T-cell (primary cell): ENCODE measurements at regions not wholly inside any gene's neighbourhood (a gene's known extent, or its start where the extent isn't known, plus 50 kb on each side); places are given as distances from the start of the nearest gene placed in this dataset.

Experiments
- ATAC-seq, 4 experiments: fragments of 200-7000 bp in 3 of 4; fragments of 150-1000 bp in 1 of 4; cut with Tn5 transposase; replicated peaks in 1 of 4; 1 replicate in 3 of 4; 2 replicates in 1 of 4; pipeline ENCODE4 v1.10.0; 2021; ENCODE audit warnings: moderate library complexity in 3 of 4, mild to moderate bottlenecking in 2 of 4, moderate number of reproducible peaks in 1 of 4
- CTCF ChIA-PET, 2 donors: fragments of 300-600 bp; sonication (Branson Sonifier 250); formaldehyde crosslinking; loops; one replicate each; lab custom pipeline; 2022; ENCODE audit warnings: antibody characterized with exemption in 2 of 2; lab: Charles Lee
- POLR2A ChIA-PET, 2 donors: fragments of 300-600 bp; sonication (Branson Sonifier 250); formaldehyde crosslinking; loops; one replicate each; lab custom pipeline; 2022; ENCODE audit warnings: antibody characterized with exemption in 2 of 2; lab: Charles Lee
- DNase-seq, 35 experiments: peaks; one replicate each; pipeline versions ENCODE4 v3.0.0 to v3.0.0-alpha.2; 2013 to 2023
- H3K27ac ChIP-seq: one replicate; pipeline ENCODE4 v1.5.1; 2013; ENCODE audit warnings: low read length
- H3K27me3 ChIP-seq, 2 experiments: replicated peaks in 1 of 2; 1 replicate in 1 of 2; 2 replicates in 1 of 2; pipeline versions ENCODE4 v1.6.1 to v1.7.0; 2013; ENCODE audit warnings: low read length in 1 of 2, mixed read lengths in 1 of 2; ENCODE audit not compliant: control insufficient read depth in 2 of 2, insufficient read depth in 2 of 2; ENCODE audit errors: extremely low read depth in 1 of 2
- H3K36me3 ChIP-seq, 2 donors: 1 replicate in 1 of 2; 2 replicates in 1 of 2; pipeline versions ENCODE4 v1.6.1 to v1.7.0; 2013; ENCODE audit warnings: low read length in 1 of 2; ENCODE audit not compliant: control insufficient read depth in 2 of 2, insufficient read depth in 1 of 2; ENCODE audit errors: extremely low read depth in 1 of 2
- H3K4me1 ChIP-seq, 2 experiments: 1 replicate in 1 of 2; 2 replicates in 1 of 2; pipeline versions ENCODE4 v1.6.1 to v1.7.0; 2013; ENCODE audit warnings: low read length in 2 of 2, mixed read lengths in 1 of 2; ENCODE audit not compliant: insufficient read depth in 2 of 2, control insufficient read depth in 1 of 2; ENCODE audit errors: extremely low read depth in 1 of 2
- H3K4me3 ChIP-seq, 2 donors: 1 replicate in 1 of 2; 2 replicates in 1 of 2; pipeline versions ENCODE4 v1.5.1 to v1.7.0; 2013; ENCODE audit warnings: mild to moderate bottlenecking in 2 of 2, low read length in 1 of 2, moderate library complexity in 1 of 2; ENCODE audit not compliant: control insufficient read depth in 1 of 2; ENCODE audit errors: extremely low read depth in 1 of 2
- H3K9me3 ChIP-seq: 2 replicates; pipeline ENCODE4 v1.7.0; 2013
- H3K27ac Mint-ChIP-seq, 2 donors: one replicate each; pipeline ENCODE4 v1.8.0; 2020 to 2021; ENCODE audit warnings: mild to moderate bottlenecking in 2 of 2, mixed read lengths in 2 of 2
- H3K27me3 Mint-ChIP-seq, 2 donors: one replicate each; pipeline ENCODE4 v1.8.0; 2021 to 2022; ENCODE audit warnings: mixed read lengths in 2 of 2
- H3K36me3 Mint-ChIP-seq: one replicate; pipeline ENCODE4 v1.8.0; 2021; ENCODE audit warnings: mixed read lengths
- H3K4me1 Mint-ChIP-seq, 3 donors: one replicate each; pipeline ENCODE4 v1.8.0; 2020 to 2022; ENCODE audit warnings: mixed read lengths in 3 of 3, mild to moderate bottlenecking in 1 of 3
- H3K4me3 Mint-ChIP-seq, 3 donors: one replicate each; pipeline ENCODE4 v1.8.0; 2020 to 2022; ENCODE audit warnings: mild to moderate bottlenecking in 3 of 3, mixed read lengths in 3 of 3, moderate library complexity in 3 of 3
- H3K9me3 Mint-ChIP-seq, 3 donors: one replicate each; pipeline ENCODE4 v1.8.0; 2020 to 2022; ENCODE audit warnings: mixed read lengths in 3 of 3
- WGBS: methylation state at CpG from one replicate; pipeline ENCODE4 v1.1.5; 2013; ENCODE audit warnings: missing lambda C conversion rate; ENCODE audit not compliant: insufficient coverage; 5-methylcytosine and 5-hydroxymethylcytosine counted together

DNA sequence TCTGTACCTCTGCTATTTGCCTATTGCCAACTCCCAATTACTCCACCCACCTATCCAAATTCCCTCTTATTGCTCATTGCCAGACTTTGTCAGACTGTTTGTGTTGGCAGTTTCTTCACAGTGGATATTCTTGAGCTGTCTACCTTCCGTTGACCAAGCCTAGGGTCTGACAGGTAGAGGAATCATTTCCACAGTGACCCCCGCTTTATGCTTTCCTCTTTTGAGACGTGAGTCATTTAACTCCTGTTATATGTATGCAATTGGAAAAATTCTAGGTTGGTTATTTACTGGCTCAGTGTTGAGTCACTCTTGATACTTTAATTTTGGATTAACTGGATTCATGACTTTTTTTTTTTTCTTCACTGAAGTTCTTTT, 187.7 kb downstream of the IRS1 start:
- Mint-ChIP-seq H3K4me3 (no peak overlapping the region), H3K4me1 (peaks cover 6 to 23% (median 22%) of the 10 kb centered on the region in 3 donors), H3K27me3 (peaks cover 3 to 5% of the 10 kb centered on the region in 2 donors), H3K9me3 (no peaks in the 10 kb centered on the region), H3K27ac (no peak overlapping the region), H3K36me3 (no peaks in the 10 kb centered on the region)
- DNase-seq (no peak), ATAC-seq (no peak)
- Histone ChIP-seq H3K27me3 (no peaks in the 10 kb centered on the region), H3K4me3 (no peak overlapping the region), H3K27ac (no peak overlapping the region), H3K36me3 (no peaks in the 10 kb centered on the region), H3K4me1 (no peaks in the 10 kb centered on the region), H3K9me3 (no peaks in the 10 kb centered on the region)
- ChIA-PET POLR2A (no interaction called here), CTCF (no interaction called here)
- WGBS, result no CpG with 5 or more reads among the region's 3 CpGs

GRCh38 chr2:226611196-226611943, 188.2 kb downstream of the IRS1 start:
- Histone ChIP-seq H3K36me3 (no peaks in the 10 kb centered on the region), H3K27me3 (no peaks in the 10 kb centered on the region), H3K4me1 (no peaks in the 10 kb centered on the region), H3K4me3 (no peak overlapping the region), H3K27ac (no peak overlapping the region), H3K9me3 (no peaks in the 10 kb centered on the region)
- no peak for ATAC-seq
- peaks cover 6 to 23% (median 22%) of the 10 kb centered on the region in 3 donors for H3K4me1 Mint-ChIP-seq
- H3K27ac Mint-ChIP-seq, result no peak overlapping the region
- H3K36me3 Mint-ChIP-seq, result no peaks in the 10 kb centered on the region
- ChIA-PET CTCF (no interaction called here), POLR2A (no interaction called here)
- DNase-seq, result no peak
- H3K4me3 Mint-ChIP-seq, result no peak overlapping the region
- H3K27me3 Mint-ChIP-seq, result peaks cover 3% of the 10 kb centered on the region in 2 donors
- 77% methylated on average over 3 of the region's 4 CpGs for WGBS
- no peaks in the 10 kb centered on the region for H3K9me3 Mint-ChIP-seq

- Histone ChIP-seq H3K4me3 (no peak overlapping the region), H3K9me3 (no peaks in the 10 kb centered on the region), H3K4me1 (no peaks in the 10 kb centered on the region), H3K27me3 (no peaks in the 10 kb centered on the region), H3K36me3 (no peaks in the 10 kb centered on the region), H3K27ac (no peak overlapping the region)
- ATAC-seq (no peak), DNase-seq (no peak)
- CTCF ChIA-PET, result no interaction called here
- POLR2A ChIA-PET, result no interaction called here
- WGBS, result 43% methylated on average over 1 of the region's 1 CpG
- H3K36me3 Mint-ChIP-seq, result no peaks in the 10 kb centered on the region
- H3K4me3 Mint-ChIP-seq, result no peak overlapping the region
- no peaks in the 10 kb centered on the region for H3K9me3 Mint-ChIP-seq
- no peak overlapping the region for H3K27ac Mint-ChIP-seq
- H3K27me3 Mint-ChIP-seq, result peaks cover 3% of the 10 kb centered on the region in 2 donors
- H3K4me1 Mint-ChIP-seq, result peaks cover 6 to 23% (median 22%) of the 10 kb centered on the region in 3 donors
These were observed 190.3 kb downstream of the IRS1 start for GRCh38 chr2:226609366-226609765.

DNA sequence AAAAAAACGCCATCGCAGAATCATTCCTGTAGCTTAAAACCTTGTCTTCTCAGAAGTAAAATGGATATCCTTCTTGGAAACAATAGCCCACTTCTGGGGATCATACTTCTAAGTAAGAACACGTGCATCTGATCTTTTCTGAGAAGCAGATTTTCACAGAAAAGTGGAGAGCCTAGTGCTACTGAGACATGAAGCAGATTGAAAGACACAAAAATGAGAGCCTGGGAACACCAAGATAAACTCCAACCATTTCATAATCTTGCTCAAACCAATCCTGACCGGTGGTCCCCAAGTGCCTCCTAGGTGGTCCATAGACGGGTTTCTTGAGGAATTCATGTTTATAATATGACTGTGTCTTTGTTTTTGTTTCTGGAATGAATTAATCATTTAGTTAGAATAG, 191.2 kb downstream of the IRS1 start:
- H3K4me3 Mint-ChIP-seq, result peak overlapping the region in 1 of 3 donors; percentile 36
- H3K27ac Mint-ChIP-seq, result peak overlapping the region in 1 of 2 donors; percentile 21
- H3K9me3 Mint-ChIP-seq, result no peaks in the 10 kb centered on the region
- no peaks in the 10 kb centered on the region for H3K36me3 Mint-ChIP-seq
- ChIA-PET POLR2A (interaction anchor here in 1 of 2 donors (0.7 kb wide), 1 partner anchor 680 kb away, joined by 5 read pairs; no protein-coding TSS in a partner anchor), CTCF (no interaction called here)
- 10% methylated on average over 2 of the region's 5 CpGs for WGBS
- Histone ChIP-seq H3K36me3 (no peaks in the 10 kb centered on the region), H3K4me1 (no peaks in the 10 kb centered on the region), H3K9me3 (no peaks in the 10 kb centered on the region), H3K27me3 (no peaks in the 10 kb centered on the region), H3K27ac (no peak overlapping the region), H3K4me3 (no peak overlapping the region)
- DNase-seq, result no peak
- ATAC-seq, result no peak
- H3K27me3 Mint-ChIP-seq, result peaks cover 6 to 7% of the 10 kb centered on the region in 2 donors
- H3K4me1 Mint-ChIP-seq, result peaks cover 6 to 23% (median 22%) of the 10 kb centered on the region in 3 donors

DNA sequence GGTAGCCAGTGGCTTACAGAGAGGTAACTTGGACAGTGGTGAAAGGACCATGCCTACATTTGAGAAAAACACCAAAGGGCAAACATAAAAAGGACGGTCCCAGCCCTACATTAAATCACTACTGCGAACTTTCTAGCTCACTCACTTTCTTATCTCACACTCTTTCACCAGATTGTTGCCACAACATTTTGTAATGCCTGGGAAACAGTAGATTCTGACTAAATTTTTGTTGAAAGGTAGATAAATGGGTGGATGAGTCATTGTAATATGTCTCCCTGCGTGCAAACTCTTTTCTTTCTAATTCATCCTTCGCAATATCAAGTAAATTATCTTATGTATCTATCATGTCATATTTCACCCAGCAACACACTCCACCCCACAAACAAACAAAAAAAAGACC, 192.2 kb downstream of the IRS1 start:
- Mint-ChIP-seq H3K27ac (no peak overlapping the region), H3K27me3 (peaks cover 4 to 7% of the 10 kb centered on the region in 2 donors), H3K4me3 (no peak overlapping the region), H3K36me3 (no peaks in the 10 kb centered on the region), H3K4me1 (peaks cover 6 to 23% (median 22%) of the 10 kb centered on the region in 3 donors), H3K9me3 (no peaks in the 10 kb centered on the region)
- ATAC-seq (no peak), DNase-seq (no peak)
- POLR2A ChIA-PET, result no interaction called here
- no peak overlapping the region for H3K27ac ChIP-seq
- CTCF ChIA-PET, result interaction anchor here in 1 of 2 donors (0.5 kb wide), 1 partner anchor 91 kb away, joined by 9 read pairs; no protein-coding TSS in a partner anchor
- no peaks in the 10 kb centered on the region for H3K9me3 ChIP-seq
- no peaks in the 10 kb centered on the region for H3K4me1 ChIP-seq
- 100% methylated on average over 1 of the region's 4 CpGs for WGBS
- no peaks in the 10 kb centered on the region for H3K27me3 ChIP-seq
- no peaks in the 10 kb centered on the region for H3K36me3 ChIP-seq
- H3K4me3 ChIP-seq, result no peak overlapping the region

GRCh38 chr2:226605642-226606041, 194.0 kb downstream of the IRS1 start:
- Histone ChIP-seq H3K4me3 (no peak overlapping the region), H3K9me3 (no peaks in the 10 kb centered on the region), H3K27me3 (no peaks in the 10 kb centered on the region), H3K36me3 (no peaks in the 10 kb centered on the region), H3K4me1 (no peaks in the 10 kb centered on the region), H3K27ac (no peak overlapping the region)
- Mint-ChIP-seq H3K27me3 (peaks cover 8 to 10% of the 10 kb centered on the region in 2 donors), H3K9me3 (no peaks in the 10 kb centered on the region), H3K36me3 (no peaks in the 10 kb centered on the region), H3K4me1 (peaks cover 6 to 23% (median 22%) of the 10 kb centered on the region in 3 donors), H3K27ac (no peak overlapping the region), H3K4me3 (no peak overlapping the region)
- ChIA-PET CTCF (no interaction called here), POLR2A (no interaction called here)
- DNase-seq (no peak), ATAC-seq (no peak)
- WGBS, result no CpG with 5 or more reads among the region's 2 CpGs
